HEK293T (cell line): ENCODE measurements at regions not wholly inside any gene's neighbourhood (a gene's known extent, or its start where the extent isn't known, plus 50 kb on each side); places are given as distances from the start of the nearest gene placed in this dataset.

Experiments
- CTCF ChIA-PET: fragments of 350-600 bp; formaldehyde crosslinking; extraction: SDS; loops from one replicate; lab custom pipeline; 2021; ENCODE audit warnings: antibody characterized with exemption, inconsistent platforms; lab: Yijun Ruan, JAX
- POLR2A ChIA-PET: fragments of 350-600 bp; formaldehyde crosslinking; extraction: SDS; loops from one replicate; lab custom pipeline; 2020; ENCODE audit warnings: antibody characterized with exemption, inconsistent platforms; lab: Yijun Ruan, JAX
- DNase-seq: peaks from one replicate; pipeline ENCODE4 v3.0.0; 2012; ENCODE audit warnings: mixed read lengths; ENCODE audit errors: extremely low spot score
- ARNT ChIP-seq: fragments of 450-650 bp; IDR thresholded peaks from 2 replicates; pipeline ENCODE4 v1.6.1; 2017; ENCODE audit warnings: mild to moderate bottlenecking
- BHLHE40 ChIP-seq: fragments of 450-650 bp; IDR thresholded peaks from 2 replicates; pipeline ENCODE4 v1.6.1; 2016; ENCODE audit warnings: mild to moderate bottlenecking, moderate library complexity, borderline replicate concordance
- CTBP1 ChIP-seq: fragments of 450-650 bp; IDR thresholded peaks from 2 replicates; pipeline ENCODE4 v1.6.1; 2016; ENCODE audit warnings: borderline replicate concordance
- ELF4 ChIP-seq: fragments of 450-650 bp; IDR thresholded peaks from 2 replicates; pipeline ENCODE4 v1.6.1; 2017; ENCODE audit warnings: antibody characterized with exemption
- FOXA1 ChIP-seq: fragments of 450-650 bp; IDR thresholded peaks from 2 replicates; pipeline ENCODE4 v1.6.1; 2016; ENCODE audit warnings: mild to moderate bottlenecking
- FOXK2 ChIP-seq: fragments of 450-650 bp; IDR thresholded peaks from 2 replicates; pipeline ENCODE4 v1.6.1; 2016; ENCODE audit warnings: mild to moderate bottlenecking
- FOXM1 ChIP-seq: fragments of 450-650 bp; IDR thresholded peaks from 2 replicates; pipeline ENCODE4 v1.6.1; 2017; ENCODE audit warnings: mild to moderate bottlenecking, borderline replicate concordance
- HDGF ChIP-seq: fragments of 450-650 bp; IDR thresholded peaks from 2 replicates; pipeline ENCODE4 v1.6.1; 2017; ENCODE audit warnings: antibody characterized with exemption, borderline replicate concordance
- L3MBTL2 ChIP-seq: fragments of 450-650 bp; conservative IDR thresholded peaks from 2 replicates; pipeline ENCODE4 v1.6.1; 2016; ENCODE audit warnings: mild to moderate bottlenecking
- LEF1 ChIP-seq: fragments of 450-650 bp; IDR thresholded peaks from 2 replicates; pipeline ENCODE4 v1.6.1; 2017; ENCODE audit warnings: mild to moderate bottlenecking, borderline replicate concordance
- NFRKB ChIP-seq: fragments of 450-650 bp; IDR thresholded peaks from 2 replicates; pipeline ENCODE4 v1.6.1; 2016; ENCODE audit warnings: mild to moderate bottlenecking, moderate library complexity
- PKNOX1 ChIP-seq: fragments of 450-650 bp; IDR thresholded peaks from 2 replicates; pipeline ENCODE4 v1.6.1; 2016
- SP1 ChIP-seq: fragments of 450-650 bp; IDR thresholded peaks from 2 replicates; pipeline ENCODE4 v1.6.1; 2017
- SUZ12 ChIP-seq: fragments of 450-650 bp; IDR thresholded peaks from 2 replicates; pipeline ENCODE4 v1.6.1; 2016; ENCODE audit warnings: mild to moderate bottlenecking
- TARDBP ChIP-seq: fragments of 450-650 bp; IDR thresholded peaks from 2 replicates; pipeline ENCODE4 v1.6.1; 2016
- ZNF384 ChIP-seq: fragments of 450-650 bp; IDR thresholded peaks from 2 replicates; pipeline ENCODE4 v1.6.1; 2016

- no peak for TF ChIP-seq L3MBTL2
- no peak for TF ChIP-seq ZNF384
- TF ChIP-seq FOXK2: no peak
- TF ChIP-seq SP1: no peak
- TF ChIP-seq BHLHE40: no peak
- no peak for TF ChIP-seq FOXM1
- TF ChIP-seq NFRKB: no peak
- no peak for TF ChIP-seq ARNT
- CTCF ChIA-PET: interaction anchor here (0.6 kb wide), 1 partner anchor 14 kb away, joined by 3 read pairs; no protein-coding TSS in a partner anchor
- POLR2A ChIA-PET: no interaction called here
- no peak for DNase-seq
Observed at GRCh38 chr5:12480487-12480886, 576.2 kb upstream of the CTNND2 start.

GRCh38 chr5:12477554-12477953, 573.3 kb upstream of the CTNND2 start:
- no peak for DNase-seq
- ChIA-PET POLR2A (no interaction called here), CTCF (no interaction called here)
- no peak for TF ChIP-seq SUZ12
- TF ChIP-seq CTBP1: no peak
- TF ChIP-seq TARDBP: no peak
- no peak for TF ChIP-seq NFRKB
- no peak for TF ChIP-seq L3MBTL2
- no peak for TF ChIP-seq FOXA1
- no peak for TF ChIP-seq LEF1
- no peak for TF ChIP-seq BHLHE40
- TF ChIP-seq HDGF: no peak
- no peak for TF ChIP-seq SP1
- no peak for TF ChIP-seq ELF4
- TF ChIP-seq FOXK2: no peak
- TF ChIP-seq ZNF384: no peak
- TF ChIP-seq FOXM1: no peak
- no peak for TF ChIP-seq ARNT
- TF ChIP-seq PKNOX1: no peak

- TF ChIP-seq NFRKB: no peak
- no peak for TF ChIP-seq ZNF384
- no peak for TF ChIP-seq PKNOX1
- TF ChIP-seq LEF1: no peak
- no peak for TF ChIP-seq ELF4
- TF ChIP-seq TARDBP: no peak
- no peak for TF ChIP-seq FOXA1
- POLR2A ChIA-PET: no interaction called here
- CTCF ChIA-PET: no interaction called here
- no peak for DNase-seq
Observed at GRCh38 chr5:12467799-12468198, 563.6 kb upstream of the CTNND2 start.

GRCh38 chr5:12460493-12461261, 556.4 kb upstream of the CTNND2 start:
- POLR2A ChIA-PET: no interaction called here
- CTCF ChIA-PET: no interaction called here
- TF ChIP-seq CTBP1 (no peak), TARDBP (no peak), FOXA1 (no peak), FOXM1 (no peak)
- no peak for DNase-seq

GRCh38 chr5:12459326-12459725, 555.1 kb upstream of the CTNND2 start:
- POLR2A ChIA-PET: no interaction called here
- TF ChIP-seq ARNT (no peak), SP1 (no peak), FOXK2 (no peak), BHLHE40 (no peak), LEF1 (no peak), FOXA1 (no peak), NFRKB (no peak), FOXM1 (no peak), HDGF (no peak), TARDBP (no peak), PKNOX1 (no peak), ELF4 (no peak), ZNF384 (no peak), SUZ12 (no peak), L3MBTL2 (no peak), CTBP1 (no peak)
- CTCF ChIA-PET: no interaction called here
- DNase-seq: no peak

GRCh38 chr5:12419075-12419474, 514.8 kb upstream of the CTNND2 start:
- TF ChIP-seq PKNOX1: no peak
- TF ChIP-seq FOXM1: no peak
- TF ChIP-seq SUZ12: no peak
- CTCF ChIA-PET: no interaction called here
- POLR2A ChIA-PET: no interaction called here
- DNase-seq: no peak
